GM23338 (cell line): ENCODE measurements at regions not wholly inside any gene's neighbourhood (a gene's known extent, or its start where the extent isn't known, plus 50 kb on each side); places are given as distances from the start of the nearest gene placed in this dataset.

Experiments
- ATAC-seq: fragments of 200-7000 bp; cut with Tn5 transposase; 3 replicates; pipeline ENCODE4 v1.9.1; 2020
- DNase-seq: peaks from one replicate; pipeline ENCODE4 v3.0.0-alpha.2; 2015; ENCODE audit warnings: low spot score
- H2AFZ ChIP-seq: fragments of 200-600 bp; sonication (generic); 2 replicates; pipeline ENCODE4 v1.8.0; 2016; ENCODE audit warnings: antibody characterized with exemption, mild to moderate bottlenecking, moderate library complexity
- H3F3A ChIP-seq: fragments of 200-600 bp; sonication (generic); replicated peaks from 2 replicates; pipeline ENCODE4 v1.8.0; 2017; ENCODE audit warnings: antibody characterized with exemption, mixed run types, low read depth
- H3K27ac ChIP-seq: fragments of 200-600 bp; sonication (generic); 2 replicates; pipeline ENCODE4 v1.6.1; 2016; ENCODE audit warnings: low read depth
- H3K27me3 ChIP-seq: fragments of 200-600 bp; sonication (generic); 2 replicates; pipeline ENCODE4 v1.8.0; 2016; ENCODE audit warnings: mild to moderate bottlenecking, mixed run types, moderate library complexity; ENCODE audit not compliant: insufficient read depth
- H3K36me3 ChIP-seq: fragments of 200-600 bp; sonication (generic); 2 replicates; pipeline ENCODE4 v1.8.0; 2016; ENCODE audit warnings: mild to moderate bottlenecking; ENCODE audit not compliant: insufficient read depth
- H3K4me1 ChIP-seq: fragments of 200-600 bp; sonication (generic); 2 replicates; pipeline ENCODE4 v1.8.0; 2016; ENCODE audit warnings: mild to moderate bottlenecking, moderate library complexity; ENCODE audit not compliant: insufficient read depth
- H3K4me2 ChIP-seq: fragments of 200-600 bp; sonication (generic); 2 replicates; pipeline ENCODE4 v1.7.1; 2017; ENCODE audit warnings: mixed run types
- H3K4me3 ChIP-seq: fragments of 200-600 bp; sonication (generic); 2 replicates; pipeline ENCODE4 v1.6.1; 2016; ENCODE audit warnings: mixed run types
- H3K79me2 ChIP-seq: fragments of 200-600 bp; sonication (generic); replicated peaks from 2 replicates; pipeline ENCODE4 v1.8.0; 2017; ENCODE audit warnings: mild to moderate bottlenecking; ENCODE audit not compliant: insufficient read depth
- H3K9me2 ChIP-seq: fragments of 200-600 bp; sonication (generic); 2 replicates; pipeline ENCODE4 v1.8.0; 2017; ENCODE audit not compliant: insufficient read depth
- H4K20me1 ChIP-seq: fragments of 200-600 bp; sonication (generic); replicated peaks from 2 replicates; pipeline ENCODE4 v1.8.0; 2017; ENCODE audit warnings: mild to moderate bottlenecking; ENCODE audit not compliant: insufficient read depth
- H3K27ac Mint-ChIP-seq: 2 replicates; pipeline ENCODE4 v1.8.0; 2020; ENCODE audit warnings: inconsistent platforms, mild to moderate bottlenecking, moderate library complexity, mixed read lengths
- H3K27me3 Mint-ChIP-seq: 3 replicates; pipeline ENCODE4 v1.8.0; 2022; ENCODE audit warnings: low read depth, mild to moderate bottlenecking, moderate library complexity, mixed read lengths, inconsistent platforms; ENCODE audit not compliant: insufficient read depth, poor library complexity
- H3K36me3 Mint-ChIP-seq: 3 replicates; pipeline ENCODE4 v1.8.0; 2021; ENCODE audit warnings: low read depth, mild to moderate bottlenecking, inconsistent platforms, moderate library complexity, mixed read lengths
- H3K4me1 Mint-ChIP-seq: 3 replicates; pipeline ENCODE4 v1.8.0; 2020; ENCODE audit warnings: mild to moderate bottlenecking, inconsistent platforms, mixed read lengths
- H3K4me3 Mint-ChIP-seq: 3 replicates; pipeline ENCODE4 v1.8.0; 2021; ENCODE audit warnings: moderate library complexity, mild to moderate bottlenecking, inconsistent platforms, mixed read lengths
- H3K9me3 Mint-ChIP-seq: 3 replicates; pipeline ENCODE4 v1.8.0; 2020; ENCODE audit warnings: moderate library complexity, mild to moderate bottlenecking, inconsistent platforms, mixed read lengths
- CREB1 ChIP-seq: fragments of 250-450 bp; sonication (Bioruptor Pico); IDR thresholded peaks from 2 replicates; pipeline ENCODE4 v1.5.0; 2020; ENCODE audit warnings: low read depth, mild to moderate bottlenecking, moderate library complexity
- CTCF ChIP-seq, 2 experiments: fragments of 200-600 bp in 1 of 2; sonication (generic) in 1 of 2; conservative IDR thresholded peaks; 2 replicates each; pipeline versions ENCODE4 v1.5.1 to v1.6.1; 2016 to 2017; ENCODE audit warnings: antibody characterized with exemption in 2 of 2, low read depth in 2 of 2, mild to moderate bottlenecking in 2 of 2, moderate library complexity in 1 of 2
- ETS1 ChIP-seq: IDR thresholded peaks from 2 replicates; pipeline ENCODE4 v1.6.1; 2016; ENCODE audit warnings: antibody characterized with exemption
- EZH2 ChIP-seq: fragments of 200-600 bp; sonication (generic); IDR thresholded peaks from one replicate; pipeline ENCODE4 v1.8.0; 2017; ENCODE audit warnings: antibody characterized with exemption, mild to moderate bottlenecking, low read depth; ENCODE audit not compliant: unreplicated experiment
- EZH2phosphoT487 ChIP-seq: fragments of 200-600 bp; sonication (generic); IDR thresholded peaks from one replicate; pipeline ENCODE4 v1.8.1; 2018; ENCODE audit warnings: antibody characterized with exemption; ENCODE audit not compliant: unreplicated experiment
- JUNB ChIP-seq: IDR thresholded peaks from one replicate; pipeline ENCODE4 v1.6.1; 2016; ENCODE audit warnings: antibody characterized with exemption; ENCODE audit not compliant: unreplicated experiment
- POLR2AphosphoS5 ChIP-seq: IDR thresholded peaks from 2 replicates; pipeline ENCODE4 v1.6.1; 2016; ENCODE audit warnings: antibody characterized with exemption, low read depth
- REST ChIP-seq: IDR thresholded peaks from one replicate; pipeline ENCODE4 v1.6.1; 2018; ENCODE audit warnings: antibody characterized with exemption; ENCODE audit not compliant: unreplicated experiment
- ZNF462 ChIP-seq: fragments of 250-450 bp; sonication (Bioruptor Pico); IDR thresholded peaks from 2 replicates; pipeline ENCODE4 v1.5.0; 2020; ENCODE audit warnings: mild to moderate bottlenecking, moderate library complexity

GRCh38 chr2:181285116-181285515 is 172.1 kb upstream of the ITGA4 start (continued):
- TF ChIP-seq CTCF (conservative IDR thresholded peaks at IDR 0.05; ENCODE audit: low read depth in 2 of 2) (no peak), JUNB (no peak), EZH2 (no peak), CREB1 (CRISPR knock-in tag) (no peak), ZNF462 (no peak), EZH2phosphoT487 (no peak)

GRCh38 chr2:181289698-181290097 is 167.5 kb upstream of the ITGA4 start:
- ATAC-seq, result no peak
- no peak overlapping the region for H3K4me3 ChIP-seq
- Mint-ChIP-seq H3K9me3 (no peaks in the 10 kb centered on the region), H3K36me3 (no peaks in the 10 kb centered on the region), H3K27ac (no peak overlapping the region), H3K4me1 (no peaks in the 10 kb centered on the region), H3K27me3 (no peaks in the 10 kb centered on the region), H3K4me3 (no peak overlapping the region)
- H4K20me1 ChIP-seq, result no peaks in the 10 kb centered on the region
- H3K27ac ChIP-seq, result no peak overlapping the region
- H3K4me1 ChIP-seq, result no peaks in the 10 kb centered on the region
- no peaks in the 10 kb centered on the region for H3F3A ChIP-seq
- H2AFZ ChIP-seq, result no peak overlapping the region
- DNase-seq, result no peak
- H3K9me2 ChIP-seq, result no peaks in the 10 kb centered on the region
- H3K27me3 ChIP-seq, result no peaks in the 10 kb centered on the region
- H3K4me2 ChIP-seq, result no peak overlapping the region
- no peaks in the 10 kb centered on the region for H3K79me2 ChIP-seq
- no peaks in the 10 kb centered on the region for H3K36me3 ChIP-seq
- TF ChIP-seq JUNB (no peak), POLR2AphosphoS5 (no peak), ETS1 (no peak), EZH2 (no peak), REST (no peak)
